HG03175 (cell line): ENCODE measurements at regions not wholly inside any gene's neighbourhood (a gene's known extent, or its start where the extent isn't known, plus 50 kb on each side); places are given as distances from the start of the nearest gene placed in this dataset.
"Not testable (repeated sequence)": the region's sequence is repeated elsewhere in the genome, so short reads cannot be mapped to it uniquely, and the experiment has no call there.

Source experiments
- ATAC-seq: cut with Tn5 transposase; IDR thresholded peaks from one replicate; pipeline ENCODE4 v1.9.1; 2021; ENCODE audit warnings: mild to moderate bottlenecking, moderate library complexity; ENCODE audit not compliant: unreplicated experiment

DNA sequence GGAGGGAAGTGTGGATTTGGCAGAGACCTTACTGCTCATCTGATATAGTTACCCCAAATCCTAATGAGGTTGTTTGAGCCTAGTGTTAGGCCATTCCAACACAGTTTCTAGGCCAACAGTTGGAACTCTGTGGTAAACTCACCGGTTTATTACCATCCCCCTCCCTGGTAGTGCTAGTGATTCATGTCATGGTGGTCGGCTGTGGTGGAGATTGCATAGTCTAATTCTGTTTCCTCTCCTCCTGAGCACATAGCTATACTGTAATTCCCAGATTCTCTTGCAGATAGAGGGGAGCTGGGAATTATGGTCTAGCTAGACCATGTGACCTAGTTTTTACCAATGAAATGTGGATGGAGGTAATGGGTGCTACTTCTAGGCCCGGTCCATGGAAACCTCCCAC lies 123.7 kb upstream of the KIF26B start:
- ATAC-seq: no peak

DNA sequence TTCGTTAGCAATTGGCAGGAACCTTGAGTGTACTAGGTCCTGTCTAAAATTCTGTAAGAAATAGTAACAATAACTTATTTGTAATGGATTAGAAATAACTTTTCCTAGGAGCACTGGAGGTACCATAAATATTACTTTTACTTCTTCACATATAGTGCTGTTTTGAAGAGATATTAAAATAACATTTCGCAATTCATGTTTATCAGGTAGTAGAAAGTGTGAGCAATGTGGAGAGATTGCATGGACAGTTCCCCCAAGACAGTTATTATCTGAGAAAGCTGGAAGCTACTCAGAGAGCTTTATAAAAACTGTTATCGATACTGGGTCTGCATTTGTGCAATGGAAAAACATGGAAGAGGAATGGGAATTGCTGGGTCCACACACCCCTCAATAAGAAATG lies 128.5 kb upstream of the KIF26B start:
- no peak for ATAC-seq

DNA sequence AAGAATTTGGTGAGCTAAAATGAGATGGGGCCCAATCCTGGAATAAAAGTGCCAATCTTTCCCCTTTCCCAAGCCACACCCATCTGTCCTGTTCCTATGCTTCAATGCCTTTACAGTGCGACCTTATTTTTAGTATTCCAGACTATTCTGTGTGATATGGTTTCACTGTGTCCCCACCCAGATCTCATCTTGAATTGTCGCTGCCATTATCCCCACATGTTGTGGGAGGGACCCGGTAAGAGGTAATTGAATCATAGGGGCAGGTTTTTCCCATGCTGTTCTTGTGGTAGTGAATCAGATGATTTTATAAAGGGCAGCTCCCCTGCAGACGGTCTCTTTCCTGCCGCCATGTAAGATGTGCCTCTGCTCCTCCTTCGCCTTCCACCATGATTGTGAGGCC lies 129.3 kb upstream of the KIF26B start:
- ATAC-seq: no peak

DNA sequence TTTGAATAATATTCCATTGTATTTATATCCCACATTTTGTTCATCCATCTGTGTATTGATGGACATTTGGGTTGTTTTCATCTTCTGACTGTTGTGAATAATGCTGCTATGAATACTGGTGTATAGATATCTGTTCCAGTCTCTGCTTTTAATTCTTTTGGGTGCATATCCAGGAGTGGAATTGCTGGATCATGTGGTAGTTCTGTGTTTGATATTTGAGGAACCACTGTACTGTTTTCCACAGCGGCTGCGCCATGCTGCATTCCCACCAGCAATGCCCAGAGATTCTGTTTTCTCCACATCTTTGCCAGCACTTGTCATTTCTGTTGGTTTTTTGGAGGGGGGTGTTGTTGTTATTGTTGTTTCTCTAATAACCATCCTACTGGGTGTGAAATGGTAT lies 131.6 kb upstream of the KIF26B start:
- no peak for ATAC-seq

DNA sequence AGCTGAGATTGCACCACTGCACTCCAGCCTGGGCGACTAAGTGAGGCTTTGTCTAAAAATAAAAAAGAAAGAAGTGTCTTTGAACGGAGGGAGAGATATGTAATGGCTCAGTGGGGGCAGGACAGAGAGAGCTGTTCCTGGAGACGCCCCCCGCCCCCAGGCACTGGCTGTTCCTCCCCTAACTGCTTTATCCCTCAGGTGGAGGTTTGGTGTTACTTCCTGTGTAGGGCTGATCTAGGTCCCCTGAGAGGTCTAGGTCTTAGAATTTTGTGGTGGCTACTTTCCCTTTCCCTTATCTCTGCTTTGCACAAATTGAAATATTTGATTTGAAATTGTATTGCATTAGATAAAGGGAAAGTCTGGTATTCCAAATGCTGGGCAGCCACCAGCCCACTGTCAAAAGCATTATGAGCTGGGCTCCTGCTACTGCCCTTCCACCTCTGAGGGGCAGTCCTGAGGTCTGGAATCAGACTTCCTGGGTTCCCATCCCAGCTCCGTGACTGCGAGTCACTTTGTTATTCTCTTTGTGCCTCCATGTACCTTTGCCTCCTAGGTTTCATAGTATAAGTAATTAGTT lies 134.8 kb upstream of the KIF26B start:
- ATAC-seq: no peak

DNA sequence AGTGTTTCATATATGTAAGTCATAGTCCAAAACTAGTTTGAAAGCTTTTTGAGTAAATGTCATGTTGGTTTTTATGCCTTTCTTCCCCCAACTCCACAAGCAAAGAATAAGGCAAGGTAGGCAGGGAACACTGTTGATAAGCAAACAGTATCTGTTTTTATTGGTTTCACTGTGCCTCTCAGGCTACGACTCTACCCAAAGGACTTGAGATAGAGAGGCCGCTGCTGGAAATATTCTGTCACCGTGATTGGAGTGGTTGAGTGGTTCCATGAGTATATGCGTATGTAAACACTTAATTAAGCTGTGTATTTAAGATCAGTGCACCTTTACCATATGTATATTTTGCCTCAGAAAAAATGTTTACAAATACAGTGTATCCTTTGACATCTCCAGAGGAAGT lies 138.1 kb upstream of the KIF26B start:
- no peak for ATAC-seq

DNA sequence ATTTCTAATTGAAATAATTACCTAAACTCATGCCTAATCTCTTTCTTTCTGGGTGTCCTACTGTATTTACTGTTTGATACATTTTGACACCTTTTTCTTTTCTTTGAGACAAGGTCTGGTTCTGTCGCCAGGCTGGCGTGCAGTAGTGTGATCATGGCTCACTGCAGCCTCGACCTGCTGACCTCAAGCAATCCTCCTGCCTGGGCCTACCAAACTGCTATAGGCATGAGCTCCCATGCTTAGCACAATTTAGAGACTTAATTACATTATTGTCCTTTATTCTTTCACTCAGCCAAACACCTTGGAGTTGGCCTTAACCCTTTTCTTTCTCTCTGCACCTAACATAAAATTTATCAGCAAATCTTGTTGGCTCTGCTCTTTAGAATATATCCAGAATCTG lies 139.8 kb upstream of the KIF26B start:
- no peak for ATAC-seq

DNA sequence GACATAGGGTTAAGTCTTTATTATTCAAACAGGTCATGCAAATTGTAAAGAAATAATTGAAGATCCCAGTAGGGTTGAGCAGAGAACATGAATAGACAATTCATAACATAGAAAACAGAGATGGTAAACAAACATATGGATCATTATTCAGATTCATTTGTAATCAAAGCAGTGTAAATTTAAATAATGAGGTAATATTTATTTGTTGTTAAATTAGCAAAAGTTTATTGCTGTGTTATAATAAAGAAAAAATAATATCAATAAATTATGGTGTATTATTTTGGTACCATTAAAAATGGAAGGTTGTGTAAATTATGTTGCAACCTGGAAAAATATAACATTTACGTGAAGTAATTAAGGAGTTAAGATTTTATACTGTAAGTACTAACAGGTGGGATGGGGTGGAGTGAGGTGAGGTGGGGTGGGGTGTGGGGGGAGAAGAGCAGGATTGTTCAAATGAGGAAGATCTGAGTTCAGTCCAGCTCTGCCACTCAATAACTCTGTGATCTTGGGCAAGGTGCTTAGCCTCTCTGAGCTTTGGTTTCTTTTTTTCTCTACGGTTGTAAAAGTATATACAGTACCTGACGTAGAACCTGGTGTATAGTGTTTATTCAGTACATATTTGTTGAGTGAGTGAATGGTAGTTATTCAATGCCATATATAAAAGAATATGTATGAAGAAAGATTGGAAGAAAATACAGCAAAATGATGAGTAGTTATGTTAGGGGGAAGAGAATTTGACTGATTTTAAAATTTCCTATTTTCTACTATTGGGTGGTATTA lies 140.3 kb upstream of the KIF26B start:
- no peak for ATAC-seq

DNA sequence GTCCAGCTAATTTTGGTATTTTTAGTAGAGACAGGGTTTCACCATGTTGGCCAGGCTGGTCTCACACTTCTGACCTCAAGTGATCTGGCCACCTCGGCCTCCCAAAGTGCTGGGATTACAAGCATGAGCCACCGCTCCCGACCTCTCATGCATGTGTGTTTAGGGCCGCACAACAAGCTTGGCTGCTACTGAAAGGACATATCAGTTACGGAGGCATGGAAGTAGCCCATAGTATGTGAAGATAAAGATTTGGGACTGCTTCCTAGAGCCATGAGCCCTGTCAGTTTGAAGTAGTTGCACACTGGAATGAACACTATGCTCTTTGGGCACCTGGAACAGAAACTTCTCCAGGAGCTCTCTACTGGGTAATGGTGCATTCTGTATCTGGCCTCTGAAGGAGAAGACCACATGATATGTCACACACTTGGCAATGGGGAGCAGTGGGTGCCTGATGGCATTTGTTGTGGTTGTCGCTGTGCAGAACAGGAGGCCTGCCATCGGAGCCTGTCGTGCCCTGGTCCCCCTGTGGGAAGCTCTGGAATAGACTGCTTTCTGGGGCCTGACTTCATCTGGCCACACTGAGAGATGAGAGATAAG lies 144.7 kb upstream of the KIF26B start:
- ATAC-seq: no peak

DNA sequence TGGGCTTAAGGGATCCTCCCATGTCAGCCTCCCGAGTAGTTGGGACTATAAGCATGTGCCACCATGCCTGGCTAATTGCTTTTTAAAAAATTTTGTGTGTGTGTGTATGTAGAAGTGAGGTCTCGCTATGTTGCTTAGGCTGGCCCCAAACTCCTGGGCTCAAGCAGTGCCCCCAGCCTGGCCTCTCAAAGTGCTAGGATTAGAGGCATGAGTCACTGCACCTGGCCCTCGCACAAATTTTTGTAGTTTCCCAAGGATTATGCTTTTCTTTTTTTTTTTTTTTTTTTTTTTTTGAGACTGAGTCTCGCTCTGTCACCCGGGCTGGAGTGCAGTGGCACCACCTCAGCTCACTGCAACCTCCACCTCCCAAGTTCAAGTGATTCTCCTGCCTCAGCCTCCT lies 144.4 kb upstream of the HNRNPU start:
- no peak for ATAC-seq

DNA sequence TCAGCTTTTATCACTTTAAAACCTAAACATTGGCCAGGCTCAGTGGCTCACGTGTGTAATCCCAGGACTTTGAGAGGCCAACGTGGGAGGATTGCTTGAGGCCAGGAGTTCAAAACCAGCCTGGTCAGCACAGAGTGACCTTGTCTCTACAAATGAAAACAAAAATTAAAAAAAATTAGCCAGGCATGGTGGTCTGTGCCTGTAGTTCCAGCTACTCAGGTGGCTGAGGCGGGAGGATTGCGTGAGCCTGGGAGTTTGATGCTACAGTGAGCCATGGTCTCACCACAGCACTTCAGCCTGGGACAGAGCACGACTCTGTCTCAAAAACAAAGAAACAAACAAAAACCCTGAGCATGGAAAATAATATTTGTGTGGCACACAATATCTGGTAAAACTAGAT lies 143.5 kb upstream of the HNRNPU start:
- ATAC-seq: no peak

DNA sequence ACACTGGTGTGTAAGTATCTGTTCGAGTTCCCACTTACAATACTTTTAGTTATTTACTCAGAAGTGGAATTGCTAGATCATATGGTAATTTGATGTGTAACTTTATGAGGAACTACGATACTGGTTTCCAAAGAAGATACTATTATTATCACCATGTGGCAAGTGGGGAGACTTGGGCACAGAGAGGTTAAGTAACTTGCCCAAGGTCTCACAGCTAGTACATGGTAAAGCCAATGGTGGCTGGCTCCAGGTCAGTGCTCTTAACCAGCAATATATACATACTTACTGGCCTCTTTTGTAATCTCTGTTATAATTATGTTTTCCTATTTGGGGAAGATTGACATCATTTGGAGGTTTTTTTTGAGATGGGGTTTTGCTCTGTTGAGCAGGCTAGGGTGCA lies 138.9 kb upstream of the HNRNPU start:
- ATAC-seq: no peak

DNA sequence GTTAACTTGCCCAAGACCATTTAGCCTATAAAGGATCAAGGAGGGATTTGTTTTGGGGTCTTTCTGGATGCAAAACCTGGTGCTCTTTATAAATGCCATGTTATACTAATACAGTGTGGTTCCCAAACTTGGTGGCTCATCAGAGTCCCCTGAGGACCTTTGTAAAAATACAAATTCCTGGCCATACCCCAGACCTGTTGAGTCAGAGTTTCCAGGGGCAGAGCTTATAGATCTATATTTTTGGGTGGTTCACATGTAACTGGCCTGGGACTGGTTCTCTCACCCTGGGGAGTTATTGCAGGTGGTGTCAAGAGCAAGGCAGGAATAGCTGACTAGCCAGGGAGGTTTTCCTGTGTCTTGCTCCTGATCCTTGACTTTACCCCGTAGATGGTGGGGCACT lies 136.9 kb upstream of the HNRNPU start:
- ATAC-seq: no peak

DNA sequence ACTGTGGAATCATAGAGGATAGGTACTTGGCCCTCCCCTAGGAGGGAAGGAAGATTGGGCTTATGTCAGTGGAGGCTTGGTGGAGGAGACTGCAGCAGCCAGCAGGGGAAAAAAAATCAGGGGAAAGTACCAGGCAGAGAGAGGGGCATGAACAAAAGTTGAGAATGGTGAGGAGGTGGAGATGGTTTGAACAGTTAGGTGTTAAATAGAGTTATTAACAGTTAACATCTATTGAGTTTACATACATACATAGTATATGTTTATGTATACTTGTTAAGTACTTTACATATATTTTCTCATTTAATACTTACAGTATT lies 136.5 kb upstream of the HNRNPU start:
- ATAC-seq: no peak

DNA sequence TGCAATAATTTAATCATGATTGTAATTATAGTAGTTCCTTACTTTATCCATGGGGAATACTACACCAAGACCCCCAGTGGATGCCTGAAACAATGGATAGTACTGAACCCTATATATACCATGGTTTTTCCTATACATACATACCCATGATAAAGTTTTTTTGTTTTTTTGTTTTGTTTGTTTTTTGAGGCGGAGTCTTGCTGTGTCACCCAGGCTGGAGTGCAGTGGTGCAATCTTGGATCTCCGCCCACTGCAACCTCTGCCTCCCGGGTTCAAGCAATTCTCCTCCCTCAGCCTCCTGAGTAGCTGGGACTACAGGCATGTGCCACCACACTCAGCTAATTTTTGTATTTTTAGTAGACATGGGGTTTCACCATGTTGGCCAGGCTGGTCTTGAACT lies 135.3 kb upstream of the HNRNPU start:
- not testable (repeated sequence) for ATAC-seq

DNA sequence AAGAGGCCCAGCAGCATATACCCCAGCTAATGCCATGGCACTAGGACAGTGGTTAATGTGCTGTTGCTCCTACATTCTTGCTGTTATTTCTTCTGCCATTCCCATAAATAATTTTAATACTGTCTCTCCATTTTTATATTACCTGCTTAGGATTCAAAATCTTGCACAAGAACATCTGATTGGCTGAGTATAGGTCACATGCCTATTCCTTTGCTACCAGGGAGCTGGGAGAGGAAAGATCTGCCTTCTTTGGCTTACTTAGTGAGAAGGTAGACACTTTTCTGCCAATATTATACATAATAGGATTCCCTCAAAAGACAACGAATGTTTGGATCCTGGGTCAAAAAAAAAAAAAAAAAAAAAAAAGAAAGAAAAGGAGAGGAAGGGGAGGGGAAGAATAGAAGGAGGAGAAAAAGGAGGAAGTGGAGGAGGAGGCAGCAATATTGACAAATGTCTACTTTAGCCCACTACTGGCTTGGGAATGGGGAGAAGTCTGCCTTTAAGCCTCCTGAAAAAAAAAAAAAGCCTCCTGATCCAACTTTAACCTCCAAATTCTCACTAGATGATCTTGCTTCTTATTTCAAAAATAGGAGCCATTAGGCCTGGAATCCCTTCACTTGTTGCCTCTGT lies 134.5 kb upstream of the HNRNPU start:
- no peak for ATAC-seq

DNA sequence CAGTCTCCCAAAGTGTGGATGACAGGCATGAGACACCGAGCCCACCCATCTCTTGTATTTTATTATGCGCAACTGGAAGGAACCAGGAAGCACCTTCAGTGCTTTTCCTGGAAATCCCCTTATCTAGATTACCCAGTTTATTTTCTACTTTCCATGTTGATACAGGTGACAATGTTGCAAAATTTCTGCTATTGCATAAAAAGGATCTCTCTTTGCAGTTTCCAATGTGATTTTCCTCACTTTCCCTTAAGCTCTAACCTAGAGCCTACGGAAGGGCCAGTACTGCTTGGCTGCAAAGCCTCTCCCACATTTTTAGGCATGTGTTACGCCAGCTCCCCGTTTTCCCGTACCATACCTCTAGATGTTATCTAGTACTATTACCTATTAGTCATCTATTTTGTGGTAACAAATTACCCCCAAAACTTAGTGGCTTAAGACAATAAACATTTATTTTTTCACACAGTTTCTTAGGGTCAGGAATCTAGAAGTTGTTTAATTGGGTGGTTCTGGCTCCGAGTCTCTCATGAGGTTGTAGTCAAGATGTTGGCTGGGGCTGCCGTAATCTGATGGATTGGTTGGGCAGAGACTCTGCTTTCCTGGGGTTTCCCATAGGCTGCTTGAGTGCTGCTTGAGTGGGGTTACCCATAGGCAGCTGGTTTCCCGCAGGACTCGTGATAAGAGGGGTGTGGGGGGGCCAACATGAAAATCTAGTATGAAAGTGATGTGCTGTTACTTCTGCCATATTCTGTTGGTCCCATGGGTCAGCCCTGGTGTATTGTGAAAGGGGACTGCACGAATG lies 131.5 kb upstream of the HNRNPU start:
- no peak for ATAC-seq

DNA sequence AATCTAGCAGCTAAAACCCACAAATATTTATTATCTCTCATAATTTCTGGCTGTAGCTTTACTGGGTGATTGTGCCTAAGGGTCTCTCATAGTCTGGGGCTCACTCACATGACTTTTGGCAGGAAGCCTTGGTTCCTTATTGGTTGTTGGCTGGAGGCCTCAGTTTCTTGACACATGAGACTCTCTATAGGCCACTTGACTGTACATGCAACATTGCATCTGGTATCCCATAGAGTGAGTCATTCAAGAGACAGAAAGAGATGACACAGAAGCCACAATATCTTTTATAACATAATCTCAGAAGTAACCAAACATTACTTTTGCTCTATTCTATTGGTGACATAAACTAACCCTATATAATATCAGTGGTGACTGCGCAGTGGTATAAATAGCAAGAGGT lies 128.5 kb upstream of the HNRNPU start:
- ATAC-seq: no peak

DNA sequence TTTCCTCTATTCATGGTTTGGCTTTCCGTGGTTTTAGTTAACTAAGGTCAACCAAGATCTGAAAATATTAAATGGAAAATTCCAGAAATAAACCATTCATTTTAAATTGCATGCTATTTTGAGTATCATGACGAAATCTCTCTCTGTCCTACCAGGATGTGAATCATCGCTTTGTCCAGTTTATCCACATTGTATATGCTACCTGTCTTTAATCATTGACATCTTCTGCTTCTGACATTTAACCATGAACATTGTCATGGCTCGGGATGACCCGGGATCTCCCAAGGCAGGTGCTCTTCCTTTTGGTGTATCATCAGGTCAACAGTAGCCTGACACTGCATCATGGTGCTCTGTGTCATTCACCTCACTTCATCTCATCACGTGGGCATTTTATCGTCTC lies 125.5 kb upstream of the HNRNPU start:
- ATAC-seq: no peak

DNA sequence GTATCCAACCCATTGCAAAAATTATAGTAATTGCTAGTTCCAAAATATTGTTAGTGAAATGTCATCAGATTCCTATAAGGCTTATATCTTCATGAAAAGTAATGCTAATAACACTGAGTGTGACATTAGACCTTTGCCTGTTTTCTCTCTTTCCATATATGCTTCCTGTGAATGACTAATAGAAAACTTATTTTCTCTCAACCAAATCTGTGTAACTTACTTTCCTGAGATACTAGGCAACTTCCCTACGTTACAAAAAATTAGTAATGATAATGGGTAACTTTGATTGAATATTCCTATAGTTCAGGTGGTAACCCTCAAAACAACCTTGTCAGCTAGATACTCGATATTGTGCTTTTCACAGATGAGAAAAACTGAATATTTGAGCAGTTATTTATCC lies 124.2 kb upstream of the HNRNPU start:
- ATAC-seq: no peak

DNA sequence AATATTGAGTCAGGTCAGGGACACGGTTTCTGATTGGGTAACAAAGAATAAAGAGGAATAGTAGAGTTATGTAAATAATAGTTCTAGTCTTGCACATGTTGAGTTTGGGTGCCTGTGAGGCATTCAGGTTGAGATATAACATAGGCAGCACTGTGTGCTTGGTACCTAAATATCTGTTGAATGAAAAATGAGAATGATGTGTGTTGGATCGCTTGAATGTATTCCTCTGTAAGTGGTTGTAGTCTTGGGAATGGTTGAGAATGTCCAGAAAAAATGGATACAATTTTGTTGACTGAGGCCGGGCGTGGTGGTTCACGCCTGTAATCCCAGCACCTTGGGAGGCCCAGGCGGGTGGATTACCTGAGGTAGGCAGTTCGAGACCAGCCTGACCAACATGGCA lies 116.3 kb upstream of the HNRNPU start:
- ATAC-seq: no peak

DNA sequence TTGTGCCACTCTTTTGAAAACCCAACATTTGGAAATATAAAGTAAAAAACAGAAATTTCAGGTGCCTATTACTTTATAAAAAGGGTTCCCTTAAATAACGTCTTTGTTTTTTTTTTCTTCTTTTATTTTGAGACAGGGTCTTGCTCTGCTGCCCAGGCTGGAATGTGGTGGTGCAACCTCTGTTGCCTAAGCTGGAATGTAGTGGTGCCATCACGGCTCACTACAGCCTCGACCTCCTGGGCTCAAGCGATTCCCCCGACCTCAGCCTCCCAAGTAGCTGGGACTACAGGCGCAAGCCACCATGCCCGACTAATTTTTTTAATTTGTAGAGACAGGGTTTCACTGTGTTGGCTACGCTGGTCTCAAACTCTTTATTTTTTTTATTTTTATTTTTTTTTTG lies 110.2 kb upstream of the HNRNPU start:
- ATAC-seq: no peak
